ENCODE measurements at regions not wholly inside any gene's neighbourhood (a gene's known extent, or its start where the extent isn't known, plus 50 kb on each side); places are given as distances from the start of the nearest gene placed in this dataset.

GRCh38 chr12:61911113-61911512 is 349.1 kb upstream of the USP15 start:
- Histone ChIP-seq H4K20me1 (replicated peaks in 1 of 2; ENCODE audit: control insufficient read depth in 1 of 2, insufficient read depth in 2 of 2, low read length in 2 of 2) (no peaks in the 10 kb centered on the region), H2BK12ac (ENCODE audit: low read depth, low read length) (no peak overlapping the region), H3K4ac (replicated peaks; ENCODE audit: insufficient read length, low read depth, low read length) (no peak overlapping the region), H3K23me2 (ENCODE audit: low read depth, low read length) (no peaks in the 10 kb centered on the region; the same call in 1 of the 2 replicates), H3K4me3 (ENCODE audit: extremely low read depth in 1 of 4, insufficient read depth in 2 of 4, low read depth in 3 of 4, low read length in 4 of 4) (no peak overlapping the region), H3K79me2 (ENCODE audit: control insufficient read depth in 1 of 2, insufficient read depth in 2 of 2, low read length in 2 of 2) (no peaks in the 10 kb centered on the region), H4K91ac (replicated peaks; ENCODE audit: insufficient read length, low read length) (no peak overlapping the region), H2AFZ (ENCODE audit: low read length) (no peak overlapping the region), H3K36me3 (ENCODE audit: control insufficient read depth in 2 of 4, insufficient read depth in 4 of 4, low read length in 3 of 4) (no peaks in the 10 kb centered on the region), H3K9ac (replicated peaks in 1 of 4; ENCODE audit: extremely low read depth in 1 of 4, low read depth in 3 of 4, low read length in 3 of 4) (no peak overlapping the region), H3K79me1 (ENCODE audit: low read depth, low read length) (no peaks in the 10 kb centered on the region), H3K18ac (ENCODE audit: extremely low read depth, low read length) (no peak overlapping the region), H4K8ac (ENCODE audit: extremely low read depth, insufficient read depth, low read length) (no peak overlapping the region), H3K9me3 (ENCODE audit: insufficient read depth in 2 of 2, low read depth in 1 of 2, low read length in 1 of 2) (no peaks in the 10 kb centered on the region), H4K5ac (ENCODE audit: insufficient read length, low read depth, low read length) (no peak overlapping the region), H2BK5ac (ENCODE audit: low read depth, low read length) (no peak overlapping the region), H2BK15ac (ENCODE audit: low read length) (no peak overlapping the region), H3K27ac (ENCODE audit: low read depth, low read length) (no peak overlapping the region), H3K23ac (ENCODE audit: insufficient read length) (no peak overlapping the region), H3K27me3 (replicated peaks in 1 of 4; ENCODE audit: control insufficient read depth in 3 of 4, extremely low read depth in 1 of 4, insufficient read depth in 3 of 4, low read length in 3 of 4) (no peaks in the 10 kb centered on the region), H2BK20ac (ENCODE audit: low read length) (no peak overlapping the region), H2BK120ac (replicated peaks; ENCODE audit: low read depth, low read length) (no peak overlapping the region), H3K4me2 (ENCODE audit: insufficient read depth in 1 of 2, low read depth in 2 of 2, low read length in 2 of 2) (no peak overlapping the region), H2AK5ac (ENCODE audit: low read depth, low read length) (no peak overlapping the region), H3K56ac (replicated peaks; ENCODE audit: insufficient read length, low read depth, low read length) (no peak overlapping the region), H3K14ac (ENCODE audit: insufficient read length) (no peak overlapping the region), H3K4me1 (replicated peaks in 1 of 4; ENCODE audit: control insufficient read depth in 3 of 4, insufficient read depth in 4 of 4, low read length in 3 of 4) (no peaks in the 10 kb centered on the region)
- CTCF ChIA-PET (ENCODE audit: partially characterized antibody): no interaction called here
- POLR2A ChIA-PET (ENCODE audit: partially characterized antibody): no interaction called here
- 75% methylated on average over 2 of the region's 2 CpGs; no CpG with 5 or more reads in 1 of the 2 experiments for WGBS, 2 experiments (ENCODE audit: extremely low coverage in 1 of 2, insufficient coverage in 1 of 2, insufficient read length in 1 of 2, insufficient replicate concordance in 2 of 2, low coverage in 1 of 2, low lambda C conversion rate in 2 of 2, missing lambda C conversion rate in 1 of 2)
- DNase-seq (ENCODE audit: low read depth in 1 of 2, low spot score in 2 of 2): no peak
- TF ChIP-seq POU5F1 (IDR thresholded peaks at IDR 0.05; ENCODE audit: low read depth, low read length) (no peak), SIRT6 (IDR thresholded peaks at IDR 0.05; ENCODE audit: low read length) (no peak), E2F6 (IDR thresholded peaks at IDR 0.05) (no peak), EP300 (IDR thresholded peaks at IDR 0.05; ENCODE audit: borderline replicate concordance in 1 of 2, low read depth in 2 of 2, low read length in 2 of 2) (no peak), RBBP5 (IDR thresholded peaks at IDR 0.05; ENCODE audit: borderline replicate concordance, low read depth, low read length) (no peak), CBX5 (IDR thresholded peaks at IDR 0.05; ENCODE audit: low read depth, low read length) (no peak)
- FAIRE-seq: no peak
